ENCODE measurements at regions not wholly inside any gene's neighbourhood (a gene's known extent, or its start where the extent isn't known, plus 50 kb on each side); places are given as distances from the start of the nearest gene placed in this dataset.

DNA sequence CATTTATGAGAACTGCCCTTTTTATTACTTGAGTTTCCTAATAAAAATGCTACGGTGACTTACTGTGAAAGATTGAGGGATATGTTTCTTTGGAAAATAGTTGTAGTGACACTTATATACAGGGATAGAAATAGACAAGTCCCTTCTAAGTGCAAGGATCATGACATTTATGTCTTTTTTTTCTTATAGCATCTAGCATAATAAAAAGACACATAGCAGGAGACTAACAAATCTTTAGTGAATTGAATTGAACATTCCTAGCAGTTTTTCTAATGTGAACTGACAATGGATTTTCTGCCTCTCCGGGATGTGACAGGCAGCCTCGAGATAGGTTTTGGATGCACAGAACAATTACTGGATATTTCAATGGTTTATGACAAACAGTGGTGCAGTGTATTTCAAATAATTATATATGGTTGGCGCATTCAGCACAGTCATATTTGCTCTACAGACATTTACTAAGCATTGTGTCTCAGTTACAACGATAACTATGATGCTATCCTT is 562.8 kb downstream of the ADCYAP1 start:
- Mint-ChIP-seq H3K4me1 (no peaks in the 10 kb centered on the region), H3K4me3 (no peak overlapping the region), H3K36me3 (no peaks in the 10 kb centered on the region), H3K9me3 (no peaks in the 10 kb centered on the region), H3K27ac (no peak overlapping the region), H3K27me3 (no peaks in the 10 kb centered on the region)

GRCh38 chr18:1468550-1468949 is 563.9 kb downstream of the ADCYAP1 start:
- Mint-ChIP-seq H3K27ac (no peak overlapping the region), H3K4me3 (no peak overlapping the region), H3K9me3 (no peaks in the 10 kb centered on the region), H3K4me1 (no peaks in the 10 kb centered on the region), H3K36me3 (no peaks in the 10 kb centered on the region), H3K27me3 (no peaks in the 10 kb centered on the region)

DNA sequence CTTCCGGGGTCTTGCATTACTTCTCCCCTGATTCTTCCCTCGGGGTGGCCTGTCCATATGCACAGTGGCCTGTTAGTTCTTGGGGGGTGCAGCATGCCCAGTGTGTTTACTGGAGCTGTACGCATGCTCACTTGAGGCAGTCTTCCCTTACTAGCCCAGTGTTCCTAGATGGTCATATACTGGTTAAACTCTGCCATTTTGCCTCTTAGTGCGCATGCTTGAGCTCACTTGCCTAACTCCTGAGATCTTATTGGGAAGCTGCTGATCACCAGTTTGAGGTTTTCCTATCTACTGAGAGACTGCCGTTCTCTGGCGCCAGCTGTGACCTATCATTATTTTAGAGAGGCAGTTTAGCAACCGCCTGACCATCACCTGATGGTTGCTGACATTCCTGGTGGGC is 571.2 kb downstream of the ADCYAP1 start:
- Mint-ChIP-seq H3K27ac (no peak overlapping the region), H3K4me3 (no peak overlapping the region), H3K27me3 (no peaks in the 10 kb centered on the region), H3K9me3 (no peaks in the 10 kb centered on the region), H3K4me1 (no peaks in the 10 kb centered on the region), H3K36me3 (no peaks in the 10 kb centered on the region)

GRCh38 chr18:1480309-1480708 is 575.6 kb downstream of the ADCYAP1 start:
- Mint-ChIP-seq H3K4me3 (no peak overlapping the region), H3K36me3 (no peaks in the 10 kb centered on the region), H3K27me3 (no peaks in the 10 kb centered on the region), H3K4me1 (no peaks in the 10 kb centered on the region), H3K9me3 (no peaks in the 10 kb centered on the region), H3K27ac (no peak overlapping the region)

DNA sequence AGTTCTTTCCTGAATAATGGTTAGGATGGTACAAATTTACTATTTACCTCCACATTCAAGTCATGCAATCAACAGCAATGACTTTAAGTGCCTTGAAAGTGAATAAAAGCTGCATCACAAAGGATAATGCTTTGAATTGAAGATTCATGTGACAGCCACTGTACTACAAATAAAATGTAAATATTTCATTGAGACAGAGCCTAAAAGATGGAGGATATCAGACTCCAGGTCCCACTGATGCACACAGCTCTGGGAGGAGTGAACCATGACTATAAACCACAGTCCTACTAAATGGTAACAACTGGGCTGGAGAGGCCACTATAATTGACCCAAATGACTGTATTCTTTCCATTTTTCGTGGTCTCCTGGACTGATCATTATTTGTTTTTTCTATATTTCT is 576.9 kb downstream of the ADCYAP1 start:
- Mint-ChIP-seq H3K27ac (no peak overlapping the region), H3K9me3 (peaks cover 5% of the 10 kb centered on the region), H3K4me1 (no peaks in the 10 kb centered on the region), H3K27me3 (no peaks in the 10 kb centered on the region), H3K4me3 (no peak overlapping the region), H3K36me3 (no peaks in the 10 kb centered on the region)

DNA sequence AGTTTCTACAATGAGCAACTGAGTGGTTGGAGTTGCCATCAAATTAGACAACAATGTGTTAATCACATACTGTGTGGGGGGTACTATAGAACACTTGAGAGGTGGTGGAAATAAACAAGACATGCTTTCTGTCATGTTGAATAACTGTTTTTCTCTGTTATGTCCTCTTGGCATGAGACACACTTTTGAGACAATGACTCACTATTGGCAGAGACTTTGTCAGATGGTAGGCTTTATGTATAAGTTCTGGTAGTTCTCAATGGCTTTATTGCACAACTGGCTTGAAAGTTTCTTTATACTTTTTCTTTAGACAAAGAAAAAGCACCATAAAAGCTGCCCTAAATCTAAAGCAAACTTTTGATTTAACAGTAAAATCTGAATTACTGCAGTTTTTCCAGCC is 578.7 kb downstream of the ADCYAP1 start:
- Mint-ChIP-seq H3K36me3 (no peaks in the 10 kb centered on the region), H3K9me3 (peaks cover 6% of the 10 kb centered on the region), H3K27me3 (no peaks in the 10 kb centered on the region), H3K4me3 (no peak overlapping the region), H3K27ac (no peak overlapping the region), H3K4me1 (no peaks in the 10 kb centered on the region)

- Mint-ChIP-seq H3K4me1 (no peaks in the 10 kb centered on the region), H3K4me3 (no peak overlapping the region), H3K27me3 (no peaks in the 10 kb centered on the region), H3K27ac (no peak overlapping the region), H3K9me3 (peaks cover 15% of the 10 kb centered on the region), H3K36me3 (no peaks in the 10 kb centered on the region)
Measured at GRCh38 chr18:1487457-1487856, 582.8 kb downstream of the ADCYAP1 start.

DNA sequence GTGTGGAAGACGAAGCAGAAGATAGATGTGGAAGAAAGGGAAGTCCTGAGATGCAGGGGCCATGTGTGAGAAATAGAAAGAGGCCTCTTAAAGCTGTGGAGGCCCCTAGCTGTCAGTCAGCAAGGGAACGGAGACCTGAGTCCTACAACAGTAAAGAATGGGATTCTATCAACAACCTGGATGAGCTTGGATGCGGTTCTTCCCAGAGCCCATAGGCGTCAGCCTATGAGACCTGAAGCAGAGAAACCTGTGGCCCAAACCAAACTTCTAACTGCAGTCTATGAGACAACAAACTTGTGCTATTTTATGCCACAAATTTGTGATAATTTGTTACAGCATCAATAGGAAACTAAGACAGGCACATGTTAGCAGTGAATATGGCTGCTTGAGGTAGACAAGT is 583.7 kb downstream of the ADCYAP1 start:
- Mint-ChIP-seq H3K36me3 (no peaks in the 10 kb centered on the region), H3K4me1 (no peaks in the 10 kb centered on the region), H3K27ac (no peak overlapping the region), H3K27me3 (no peaks in the 10 kb centered on the region), H3K4me3 (no peak overlapping the region), H3K9me3 (peaks cover 15% of the 10 kb centered on the region)

- Mint-ChIP-seq H3K27ac (no peak overlapping the region), H3K4me3 (no peak overlapping the region), H3K27me3 (no peaks in the 10 kb centered on the region), H3K4me1 (no peaks in the 10 kb centered on the region), H3K36me3 (no peaks in the 10 kb centered on the region), H3K9me3 (peaks cover 15% of the 10 kb centered on the region)
Measured at GRCh38 chr18:1488957-1489356, 584.3 kb downstream of the ADCYAP1 start.

DNA sequence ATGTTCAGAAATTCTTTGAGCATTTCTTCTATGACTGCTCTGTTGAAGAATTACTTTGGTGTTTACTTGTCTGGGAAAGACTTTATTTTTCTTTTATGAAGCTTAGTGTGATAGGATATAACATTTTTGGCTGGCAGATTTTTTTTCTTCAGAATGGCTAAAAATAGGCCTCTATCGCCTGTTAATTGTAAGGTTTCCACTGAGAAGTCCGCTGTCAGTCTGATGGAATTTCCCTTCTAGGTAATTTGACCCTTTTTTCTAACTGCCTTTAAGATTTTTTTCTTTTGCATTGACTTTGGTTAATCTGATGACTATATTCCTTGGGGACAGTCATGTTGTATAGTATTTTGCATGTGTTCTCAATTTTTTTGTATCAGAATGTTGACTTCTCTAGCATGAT is 590.7 kb downstream of the ADCYAP1 start:
- H3K4me1 Mint-ChIP-seq, result no peaks in the 10 kb centered on the region
- no peak overlapping the region for H3K4me3 Mint-ChIP-seq
- peaks cover 1% of the 10 kb centered on the region for H3K27me3 Mint-ChIP-seq
- H3K9me3 Mint-ChIP-seq, result peaks cover 13% of the 10 kb centered on the region
- H3K36me3 Mint-ChIP-seq, result no peaks in the 10 kb centered on the region
- no peak overlapping the region for H3K27ac Mint-ChIP-seq

- no peaks in the 10 kb centered on the region for H3K36me3 Mint-ChIP-seq
- H3K4me1 Mint-ChIP-seq, result no peaks in the 10 kb centered on the region
- H3K27ac Mint-ChIP-seq, result no peak overlapping the region
- H3K27me3 Mint-ChIP-seq, result peaks cover 1% of the 10 kb centered on the region
- H3K4me3 Mint-ChIP-seq, result no peak overlapping the region
- peaks cover 13% of the 10 kb centered on the region for H3K9me3 Mint-ChIP-seq
Measured at GRCh38 chr18:1496096-1496495, 591.4 kb downstream of the ADCYAP1 start.

- Mint-ChIP-seq H3K27ac (no peak overlapping the region), H3K4me3 (no peak overlapping the region)
Measured at GRCh38 chr18:1498216-1498615, 593.5 kb downstream of the ADCYAP1 start.

DNA sequence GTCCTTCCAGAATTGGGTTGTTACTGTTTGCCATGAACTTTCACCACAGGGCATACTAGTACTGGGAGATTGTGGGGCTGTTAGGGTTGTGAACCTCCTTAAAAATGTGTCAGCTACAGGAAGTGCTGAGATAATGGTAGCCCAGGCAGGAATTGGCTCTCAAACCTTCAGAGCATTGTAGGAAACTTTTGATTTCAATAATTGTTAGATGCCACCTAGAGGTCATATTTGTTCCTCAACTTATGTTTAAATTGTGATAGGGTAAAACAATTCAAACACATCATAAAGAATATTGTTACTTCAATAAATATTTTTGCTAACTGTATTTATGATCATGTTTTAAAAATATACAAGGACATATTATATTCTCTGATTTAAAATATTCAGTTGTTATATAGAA is 594.6 kb downstream of the ADCYAP1 start:
- Mint-ChIP-seq H3K4me3 (no peak overlapping the region), H3K27me3 (no peaks in the 10 kb centered on the region), H3K4me1 (no peaks in the 10 kb centered on the region), H3K27ac (no peak overlapping the region), H3K9me3 (peaks cover 8% of the 10 kb centered on the region), H3K36me3 (no peaks in the 10 kb centered on the region)

More at GRCh38 chr18:1498216-1498615, 593.5 kb downstream of the ADCYAP1 start:
- Mint-ChIP-seq H3K36me3 (no peaks in the 10 kb centered on the region), H3K9me3 (peaks cover 5% of the 10 kb centered on the region), H3K27me3 (peaks cover 1% of the 10 kb centered on the region), H3K4me1 (no peaks in the 10 kb centered on the region)

DNA sequence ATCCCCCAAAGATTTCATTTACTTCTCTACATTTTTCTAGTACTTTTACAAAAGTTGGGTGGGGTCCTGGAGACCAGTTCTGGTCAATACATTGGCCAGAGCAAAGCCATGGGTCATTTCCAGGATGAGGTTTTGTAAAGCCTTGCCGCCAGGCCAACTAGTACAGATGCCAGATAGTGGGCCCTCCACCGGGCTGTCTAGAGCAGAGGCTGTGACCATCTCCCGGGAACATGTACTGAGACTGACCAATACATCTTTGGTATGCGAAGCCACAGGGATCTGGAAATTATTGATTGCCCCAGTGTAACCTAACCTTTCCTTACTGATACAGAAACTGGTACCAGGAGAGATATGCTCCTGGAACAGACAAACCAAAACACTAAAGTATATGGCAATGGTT is 599.2 kb downstream of the ADCYAP1 start:
- no peaks in the 10 kb centered on the region for H3K27me3 Mint-ChIP-seq
- H3K36me3 Mint-ChIP-seq, result no peaks in the 10 kb centered on the region
- H3K4me3 Mint-ChIP-seq, result no peak overlapping the region
- H3K27ac Mint-ChIP-seq, result no peak overlapping the region
- H3K4me1 Mint-ChIP-seq, result no peaks in the 10 kb centered on the region
- peaks cover 4% of the 10 kb centered on the region for H3K9me3 Mint-ChIP-seq

- H3K27ac Mint-ChIP-seq, result no peak overlapping the region
- H3K4me3 Mint-ChIP-seq, result no peak overlapping the region
- no peaks in the 10 kb centered on the region for H3K4me1 Mint-ChIP-seq
- peaks cover 4% of the 10 kb centered on the region for H3K9me3 Mint-ChIP-seq
- H3K36me3 Mint-ChIP-seq, result no peaks in the 10 kb centered on the region
- no peaks in the 10 kb centered on the region for H3K27me3 Mint-ChIP-seq
Measured at GRCh38 chr18:1505856-1506255, 601.2 kb downstream of the ADCYAP1 start.

GRCh38 chr18:1510542-1511179 is 606.0 kb downstream of the ADCYAP1 start:
- Mint-ChIP-seq H3K36me3 (no peaks in the 10 kb centered on the region), H3K27me3 (no peaks in the 10 kb centered on the region), H3K4me3 (no peak overlapping the region), H3K4me1 (no peaks in the 10 kb centered on the region), H3K9me3 (peaks cover 5% of the 10 kb centered on the region), H3K27ac (no peak overlapping the region)

All from activated naive CD4-positive, alpha-beta T cell treated with anti-CD3 and anti-CD28 coated beads, Interleukin-2, amount 50 U/mL, for 24 hours (primary cell).